Mesenchymal stem cell (in vitro differentiated cells and primary cell): ENCODE measurements at regions not wholly inside any gene's neighbourhood (a gene's known extent, or its start where the extent isn't known, plus 50 kb on each side); places are given as distances from the start of the nearest gene placed in this dataset.

ENCODE experiments used
- DNase-seq: peaks from one replicate; pipeline ENCODE4 v3.0.0-alpha.2; 2013
- H2AFZ ChIP-seq: one replicate; pipeline ENCODE4 v1.6.1; 2013; ENCODE audit warnings: low read depth, mild to moderate bottlenecking, control low read depth, inconsistent platforms, low read length, moderate library complexity
- H2AK5ac ChIP-seq: 2 replicates; pipeline ENCODE4 v1.6.1; 2013; ENCODE audit warnings: low read length, moderate library complexity, mild to moderate bottlenecking, inconsistent platforms; ENCODE audit not compliant: severe bottlenecking
- H2BK120ac ChIP-seq: one replicate; pipeline ENCODE4 v1.6.1; 2013; ENCODE audit warnings: low read depth, mild to moderate bottlenecking, inconsistent platforms, low read length, moderate library complexity
- H2BK12ac ChIP-seq, 2 experiments: one replicate each; pipeline ENCODE4 v1.6.1; 2013; ENCODE audit warnings: inconsistent platforms in 2 of 2, low read length in 2 of 2, mild to moderate bottlenecking in 2 of 2, moderate library complexity in 2 of 2, control low read depth in 1 of 2
- H2BK15ac ChIP-seq: one replicate; pipeline ENCODE4 v1.6.1; 2013; ENCODE audit warnings: mild to moderate bottlenecking, low read depth, inconsistent platforms; ENCODE audit not compliant: poor library complexity, severe bottlenecking
- H2BK5ac ChIP-seq: 2 replicates; pipeline ENCODE4 v1.6.1; 2013; ENCODE audit warnings: low read depth, mild to moderate bottlenecking, low read length, control low read depth, inconsistent platforms; ENCODE audit not compliant: poor library complexity, severe bottlenecking
- H3K14ac ChIP-seq, 2 experiments: one replicate each; pipeline ENCODE4 v1.6.1; 2013; ENCODE audit warnings: inconsistent platforms in 2 of 2, low read length in 2 of 2, control low read depth in 1 of 2, mild to moderate bottlenecking in 1 of 2, moderate library complexity in 1 of 2
- H3K18ac ChIP-seq, 2 experiments: one replicate each; pipeline ENCODE4 v1.6.1; 2013; ENCODE audit warnings: inconsistent platforms in 2 of 2, low read length in 2 of 2, control low read depth in 1 of 2, low read depth in 1 of 2, mild to moderate bottlenecking in 1 of 2
- H3K23ac ChIP-seq, 2 experiments: one replicate each; pipeline ENCODE4 v1.6.1; 2013; ENCODE audit warnings: inconsistent platforms in 2 of 2, low read length in 2 of 2, mild to moderate bottlenecking in 2 of 2, moderate library complexity in 2 of 2, control low read depth in 1 of 2
- H3K27ac ChIP-seq: 2 replicates; pipeline ENCODE4 v1.5.1; 2013; ENCODE audit warnings: mild to moderate bottlenecking, moderate library complexity, low read length, control low read depth, inconsistent platforms; ENCODE audit not compliant: poor library complexity, severe bottlenecking
- H3K27me3 ChIP-seq, 2 experiments: 2 replicates each; pipeline versions ENCODE4 v1.6.1 to v1.7.0; 2013; ENCODE audit warnings: low read length in 2 of 2, mild to moderate bottlenecking in 2 of 2, moderate library complexity in 2 of 2, control low read depth in 1 of 2, inconsistent platforms in 1 of 2; ENCODE audit not compliant: control insufficient read depth in 1 of 2, insufficient read depth in 1 of 2
- H3K36me3 ChIP-seq, 2 experiments: 2 replicates each; pipeline versions ENCODE4 v1.6.1 to v1.7.0; 2013; ENCODE audit warnings: low read length in 2 of 2, control low read depth in 1 of 2, inconsistent platforms in 1 of 2, low read depth in 1 of 2, mild to moderate bottlenecking in 1 of 2; ENCODE audit not compliant: insufficient read depth in 2 of 2, control insufficient read depth in 1 of 2
- H3K4ac ChIP-seq, 2 experiments: one replicate each; pipeline ENCODE4 v1.6.1; 2013; ENCODE audit warnings: inconsistent platforms in 2 of 2, low read length in 2 of 2, mild to moderate bottlenecking in 2 of 2, moderate library complexity in 2 of 2, control low read depth in 1 of 2, low read depth in 1 of 2
- H3K4me1 ChIP-seq: 2 replicates; pipeline ENCODE4 v1.6.1; 2013; ENCODE audit warnings: low read depth, low read length, control low read depth; ENCODE audit not compliant: control insufficient read depth, insufficient read depth
- H3K4me2 ChIP-seq: 2 replicates; pipeline ENCODE4 v1.6.1; 2013; ENCODE audit warnings: low read length, mild to moderate bottlenecking, inconsistent platforms; ENCODE audit not compliant: poor library complexity, severe bottlenecking
- H3K4me3 ChIP-seq, 2 experiments: 2 replicates each; pipeline versions ENCODE4 v1.5.1 to v1.7.0; 2013; ENCODE audit warnings: low read length in 2 of 2, mild to moderate bottlenecking in 2 of 2, control low read depth in 1 of 2, low read depth in 1 of 2; ENCODE audit not compliant: insufficient read depth in 1 of 2
- H3K79me1 ChIP-seq: replicated peaks from 2 replicates; pipeline ENCODE4 v1.6.1; 2013; ENCODE audit warnings: mild to moderate bottlenecking, control low read depth, low read length, inconsistent platforms; ENCODE audit not compliant: poor library complexity, severe bottlenecking
- H3K9ac ChIP-seq: 2 replicates; pipeline ENCODE4 v1.7.0; 2013; ENCODE audit warnings: mild to moderate bottlenecking, low read length, moderate library complexity
- H3K9me3 ChIP-seq: 2 replicates; pipeline ENCODE4 v1.7.0; 2013; ENCODE audit warnings: mild to moderate bottlenecking, low read length; ENCODE audit not compliant: control insufficient read depth
- H4K8ac ChIP-seq: one replicate; pipeline ENCODE4 v1.6.1; 2013; ENCODE audit warnings: inconsistent platforms, mild to moderate bottlenecking, low read length, moderate library complexity
- H4K91ac ChIP-seq: one replicate; pipeline ENCODE4 v1.6.1; 2013; ENCODE audit warnings: mild to moderate bottlenecking, low read length, inconsistent platforms
- WGBS: methylation state at CpG from one replicate; pipeline ENCODE4 v1.1.7; 2013; ENCODE audit warnings: mixed read lengths; 5-methylcytosine and 5-hydroxymethylcytosine counted together

DNA sequence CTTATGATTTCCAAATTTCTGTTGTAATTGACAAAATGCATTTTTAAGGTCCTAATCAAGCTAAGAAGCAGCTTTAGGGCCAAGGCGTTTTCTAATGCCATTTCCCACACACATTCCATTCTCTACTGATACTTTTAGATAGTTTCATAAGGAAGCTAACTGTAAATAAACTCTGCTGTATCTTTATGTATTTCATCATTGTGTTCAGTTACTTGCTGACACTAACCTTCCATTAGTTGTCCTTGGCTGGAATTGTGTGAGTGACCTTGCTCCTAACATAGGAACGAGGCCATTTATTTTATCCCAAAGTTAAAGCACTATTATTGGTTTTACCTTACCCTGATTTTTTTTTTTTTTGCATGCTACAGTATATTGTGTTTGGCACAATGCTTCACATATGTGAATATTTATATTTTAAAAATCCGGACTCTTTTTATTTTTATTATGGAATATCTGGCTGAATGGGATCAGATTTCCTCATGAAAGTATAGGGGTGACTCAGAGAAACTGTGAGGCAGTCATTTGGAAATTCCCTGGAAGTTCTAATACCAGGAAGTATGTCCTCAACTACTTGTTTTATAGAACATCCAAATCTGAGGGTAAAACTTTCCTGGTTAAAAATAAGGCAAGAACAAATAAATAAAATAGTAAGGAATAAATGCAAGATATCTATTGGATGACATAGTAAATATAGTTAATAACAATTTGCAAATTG is 62.7 kb upstream of the SORBS2 start:
- Histone ChIP-seq H3K9ac (peak overlapping the region; percentile 33), H3K4me1 (peaks cover 2% of the 10 kb centered on the region), H2BK12ac (no peak overlapping the region), H3K9me3 (no peaks in the 10 kb centered on the region), H3K79me1 (no peaks in the 10 kb centered on the region), H2AFZ (no peak overlapping the region), H2BK15ac (no peak overlapping the region), H2BK120ac (no peak overlapping the region), H3K18ac (no peak overlapping the region), H3K14ac (no peak overlapping the region), H3K27ac (no peak overlapping the region), H3K36me3 (no peaks in the 10 kb centered on the region), H3K4me3 (no peak overlapping the region), H3K23ac (no peak overlapping the region), H4K8ac (no peak overlapping the region), H2BK5ac (no peak overlapping the region), H3K4me2 (no peak overlapping the region), H4K91ac (no peak overlapping the region), H2AK5ac (no peak overlapping the region), H3K4ac (no peak overlapping the region), H3K27me3 (no peaks in the 10 kb centered on the region)
- DNase-seq: peak; percentile 64
- WGBS: no CpG with 5 or more reads among the region's 3 CpGs

DNA sequence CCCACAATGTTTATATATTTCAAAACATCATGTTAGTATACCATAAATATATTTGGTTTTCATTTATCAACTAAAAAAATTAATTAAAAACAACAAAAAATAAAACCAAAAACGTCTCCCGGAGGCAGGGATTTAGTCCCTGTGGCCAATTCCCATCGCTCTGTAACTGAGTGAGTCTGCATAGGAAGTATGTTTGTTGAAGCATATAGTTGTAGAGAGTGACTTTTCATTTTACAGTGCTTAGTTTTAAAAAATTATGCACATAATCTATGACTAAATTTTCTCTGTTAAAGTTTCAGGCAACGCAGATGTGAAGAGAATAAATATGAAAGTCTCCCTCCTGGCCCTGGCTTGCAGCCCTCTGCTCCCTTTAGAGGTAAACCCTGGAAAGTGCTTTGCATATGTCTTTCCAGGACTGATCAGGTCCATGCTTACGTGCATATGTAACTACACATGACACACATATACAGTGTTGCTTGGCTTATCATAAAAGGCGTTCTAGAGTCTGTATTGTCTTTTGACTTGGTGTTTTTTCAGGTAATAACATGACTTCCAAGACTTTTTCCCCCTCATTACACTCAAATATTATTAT is 63.4 kb upstream of the SORBS2 start:
- Histone ChIP-seq H2BK5ac (no peak overlapping the region), H2BK12ac (no peak overlapping the region), H4K91ac (no peak overlapping the region), H3K4me3 (no peak overlapping the region), H3K27me3 (no peaks in the 10 kb centered on the region), H3K14ac (no peak overlapping the region), H3K23ac (no peak overlapping the region), H3K27ac (no peak overlapping the region), H2BK120ac (no peak overlapping the region), H3K4me2 (no peak overlapping the region), H3K4me1 (peaks cover 2% of the 10 kb centered on the region), H3K79me1 (no peaks in the 10 kb centered on the region), H3K18ac (no peak overlapping the region), H2AK5ac (no peak overlapping the region), H3K36me3 (no peaks in the 10 kb centered on the region), H4K8ac (no peak overlapping the region), H3K9ac (no peak overlapping the region), H3K9me3 (no peaks in the 10 kb centered on the region), H3K4ac (no peak overlapping the region), H2AFZ (no peak overlapping the region), H2BK15ac (no peak overlapping the region)
- no peak for DNase-seq
- 75% methylated on average over 5 of the region's 6 CpGs for WGBS

DNA sequence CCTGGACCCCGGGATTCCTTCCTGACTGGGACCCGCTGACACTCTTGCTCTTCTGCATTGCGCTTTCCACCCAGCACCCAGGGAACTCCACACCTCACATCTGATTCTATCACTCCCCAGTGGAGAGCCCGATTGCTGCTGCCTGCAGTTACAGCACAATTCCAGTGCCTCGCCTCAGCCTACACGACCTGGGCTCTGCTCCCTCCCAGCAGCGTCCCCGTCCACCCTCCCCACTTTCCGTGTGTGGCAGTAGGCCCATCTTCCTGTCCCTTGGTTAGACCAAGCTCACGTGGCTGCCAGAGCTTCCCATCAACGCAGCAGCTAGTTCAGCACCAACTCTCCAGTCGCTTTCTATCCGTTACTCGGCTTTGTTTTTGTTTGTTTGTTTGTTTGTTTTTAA is 66.6 kb upstream of the SORBS2 start:
- Histone ChIP-seq H3K23ac (no peak overlapping the region), H3K4ac (no peak overlapping the region), H4K8ac (no peak overlapping the region), H2BK12ac (no peak overlapping the region), H3K4me3 (no peak overlapping the region), H4K91ac (no peak overlapping the region), H3K27ac (no peak overlapping the region), H3K9ac (no peak overlapping the region), H3K4me2 (no peak overlapping the region), H3K27me3 (no peaks in the 10 kb centered on the region), H3K36me3 (no peaks in the 10 kb centered on the region), H3K9me3 (no peaks in the 10 kb centered on the region), H3K14ac (no peak overlapping the region), H3K4me1 (peaks cover 2% of the 10 kb centered on the region), H2BK5ac (no peak overlapping the region), H2AK5ac (peak overlapping the region; percentile 69), H3K18ac (no peak overlapping the region), H3K79me1 (no peaks in the 10 kb centered on the region), H2AFZ (no peak overlapping the region), H2BK15ac (no peak overlapping the region), H2BK120ac (no peak overlapping the region)
- DNase-seq: no peak
- 89% methylated on average over 10 of the region's 14 CpGs for WGBS

DNA sequence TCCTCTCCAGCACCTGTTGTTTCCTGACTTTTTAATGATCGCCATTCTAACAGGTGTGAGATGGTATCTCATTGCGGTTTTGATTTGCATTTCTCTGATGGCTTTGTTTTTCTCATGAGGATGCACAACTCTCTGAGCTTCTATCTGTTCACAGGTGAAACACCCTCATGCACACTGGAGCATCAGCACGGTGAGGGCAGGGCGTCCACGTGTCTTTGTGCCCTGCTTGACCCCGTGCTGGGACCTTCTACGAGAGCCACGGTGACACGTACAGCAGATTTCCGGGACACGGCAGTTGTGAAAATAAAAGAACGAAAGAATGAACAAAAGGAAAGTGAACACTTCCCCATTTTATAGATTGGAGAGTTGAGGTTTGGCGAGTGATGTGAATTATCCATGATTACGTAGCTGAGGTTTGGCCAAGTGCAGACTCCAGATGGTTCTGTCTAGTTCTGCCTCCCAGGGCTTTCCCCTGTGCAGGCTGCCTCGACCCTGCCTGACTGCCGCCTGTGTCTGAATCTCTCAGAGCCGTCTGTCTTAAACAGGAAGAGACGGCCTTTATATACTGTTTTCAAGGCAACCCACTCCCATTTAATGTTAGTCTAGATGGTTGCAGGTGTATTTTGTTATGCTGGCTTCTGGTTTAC is 67.8 kb upstream of the SORBS2 start:
- no peak overlapping the region for H4K8ac ChIP-seq
- no peak overlapping the region for H2BK5ac ChIP-seq
- H3K27ac ChIP-seq: no peak overlapping the region
- H2AK5ac ChIP-seq: no peak overlapping the region
- H3K9ac ChIP-seq: no peak overlapping the region
- no peak overlapping the region for H2BK15ac ChIP-seq
- H3K27me3 ChIP-seq: no peaks in the 10 kb centered on the region
- peaks cover 2% of the 10 kb centered on the region for H3K4me1 ChIP-seq
- 88% methylated on average over 18 of the region's 18 CpGs for WGBS
- no peak overlapping the region for H3K23ac ChIP-seq
- H3K79me1 ChIP-seq: no peaks in the 10 kb centered on the region
- H2AFZ ChIP-seq: no peak overlapping the region
- no peak overlapping the region for H4K91ac ChIP-seq
- H3K4me3 ChIP-seq: no peak overlapping the region
- no peak overlapping the region for H3K4me2 ChIP-seq
- H3K18ac ChIP-seq: no peak overlapping the region
- H2BK120ac ChIP-seq: no peak overlapping the region
- no peak for DNase-seq
- no peaks in the 10 kb centered on the region for H3K9me3 ChIP-seq
- no peak overlapping the region for H3K14ac ChIP-seq
- no peaks in the 10 kb centered on the region for H3K36me3 ChIP-seq
- H2BK12ac ChIP-seq: no peak overlapping the region
- H3K4ac ChIP-seq: no peak overlapping the region
